ENCODE measurements at regions not wholly inside any gene's neighbourhood (a gene's known extent, or its start where the extent isn't known, plus 50 kb on each side); places are given as distances from the start of the nearest gene placed in this dataset.

DNA sequence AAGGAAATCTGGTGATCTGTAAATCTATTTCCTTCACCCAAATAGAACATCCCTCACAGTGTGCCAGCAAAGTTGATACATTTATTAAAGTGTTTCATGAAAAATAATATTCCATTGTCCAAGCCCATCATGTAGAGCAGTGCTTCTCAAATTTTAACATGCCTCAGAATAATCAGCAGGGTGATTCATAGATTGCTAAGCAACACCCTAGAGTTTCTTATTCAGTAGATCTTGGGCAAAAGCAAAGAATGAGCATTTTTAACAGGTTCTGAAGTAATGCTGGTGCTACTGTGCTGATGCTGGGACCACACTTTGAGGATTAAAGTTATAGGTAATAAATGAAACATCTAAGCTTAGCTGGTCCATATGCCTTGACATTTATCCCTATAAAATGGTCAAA is 210.5 kb downstream of the ZIC4 start:
- TF ChIP-seq, protein P1, sequence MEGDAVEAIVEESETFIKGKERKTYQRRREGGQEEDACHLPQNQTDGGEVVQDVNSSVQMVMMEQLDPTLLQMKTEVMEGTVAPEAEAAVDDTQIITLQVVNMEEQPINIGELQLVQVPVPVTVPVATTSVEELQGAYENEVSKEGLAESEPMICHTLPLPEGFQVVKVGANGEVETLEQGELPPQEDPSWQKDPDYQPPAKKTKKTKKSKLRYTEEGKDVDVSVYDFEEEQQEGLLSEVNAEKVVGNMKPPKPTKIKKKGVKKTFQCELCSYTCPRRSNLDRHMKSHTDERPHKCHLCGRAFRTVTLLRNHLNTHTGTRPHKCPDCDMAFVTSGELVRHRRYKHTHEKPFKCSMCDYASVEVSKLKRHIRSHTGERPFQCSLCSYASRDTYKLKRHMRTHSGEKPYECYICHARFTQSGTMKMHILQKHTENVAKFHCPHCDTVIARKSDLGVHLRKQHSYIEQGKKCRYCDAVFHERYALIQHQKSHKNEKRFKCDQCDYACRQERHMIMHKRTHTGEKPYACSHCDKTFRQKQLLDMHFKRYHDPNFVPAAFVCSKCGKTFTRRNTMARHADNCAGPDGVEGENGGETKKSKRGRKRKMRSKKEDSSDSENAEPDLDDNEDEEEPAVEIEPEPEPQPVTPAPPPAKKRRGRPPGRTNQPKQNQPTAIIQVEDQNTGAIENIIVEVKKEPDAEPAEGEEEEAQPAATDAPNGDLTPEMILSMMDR (conservative IDR thresholded peaks at IDR 0.05; ENCODE audit: low read length): no peak
- TF ChIP-seq EZH2phosphoT487 (IDR thresholded peaks at IDR 0.05; ENCODE audit: borderline replicate concordance, low read depth, low read length): no peak

Measured in OCI-LY7 (cell line).